ENCODE measurements at regions not wholly inside any gene's neighbourhood (a gene's known extent, or its start where the extent isn't known, plus 50 kb on each side); places are given as distances from the start of the nearest gene placed in this dataset.
"Not testable (repeated sequence)": the region's sequence is repeated elsewhere in the genome, so short reads cannot be mapped to it uniquely, and the experiment has no call there.

- ATAC-seq (ENCODE audit: low FRiP score); DNase-seq (ENCODE audit: low spot score): not testable (repeated sequence)
Measured at GRCh38 chr16:88227026-88227721, 155.6 kb upstream of the ZNF469 start.

GRCh38 chr16:88227722-88228482 is 154.9 kb upstream of the ZNF469 start:
- DNase-seq (ENCODE audit: low spot score); ATAC-seq (ENCODE audit: low FRiP score): not testable (repeated sequence)

DNA sequence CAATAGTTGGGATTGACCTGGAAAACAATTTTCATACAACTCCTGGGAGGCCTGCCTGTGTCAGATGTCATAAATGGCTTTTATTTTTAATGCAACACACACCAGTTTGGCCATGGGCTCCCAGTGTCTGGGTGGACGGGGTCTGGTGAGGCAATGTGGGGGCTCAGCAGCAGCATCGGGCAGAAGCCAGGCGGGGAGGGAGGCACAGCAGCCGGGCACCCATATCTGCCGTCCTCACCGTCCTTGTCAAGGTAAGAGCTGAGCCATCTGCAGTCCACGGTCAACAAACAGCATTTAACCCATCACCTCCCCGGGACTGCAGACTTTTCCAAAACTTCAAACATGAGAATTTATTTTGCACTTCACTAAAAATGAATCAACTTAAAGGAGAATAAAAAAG is 154.0 kb upstream of the ZNF469 start:
- ATAC-seq (ENCODE audit: low FRiP score): not testable (repeated sequence)

GRCh38 chr16:88229710-88230109 is 153.0 kb upstream of the ZNF469 start:
- not testable (repeated sequence) for ATAC-seq (ENCODE audit: low FRiP score)

More for the DNA sequence above, 154.0 kb upstream of the ZNF469 start:
- DNase-seq (ENCODE audit: low spot score): not testable (repeated sequence)

GRCh38 chr16:88230276-88230966 is 152.3 kb upstream of the ZNF469 start:
- ATAC-seq (ENCODE audit: low FRiP score); DNase-seq (ENCODE audit: low spot score): not testable (repeated sequence)

More at GRCh38 chr16:88229710-88230109, 153.0 kb upstream of the ZNF469 start:
- DNase-seq (ENCODE audit: low spot score): not testable (repeated sequence)

DNA sequence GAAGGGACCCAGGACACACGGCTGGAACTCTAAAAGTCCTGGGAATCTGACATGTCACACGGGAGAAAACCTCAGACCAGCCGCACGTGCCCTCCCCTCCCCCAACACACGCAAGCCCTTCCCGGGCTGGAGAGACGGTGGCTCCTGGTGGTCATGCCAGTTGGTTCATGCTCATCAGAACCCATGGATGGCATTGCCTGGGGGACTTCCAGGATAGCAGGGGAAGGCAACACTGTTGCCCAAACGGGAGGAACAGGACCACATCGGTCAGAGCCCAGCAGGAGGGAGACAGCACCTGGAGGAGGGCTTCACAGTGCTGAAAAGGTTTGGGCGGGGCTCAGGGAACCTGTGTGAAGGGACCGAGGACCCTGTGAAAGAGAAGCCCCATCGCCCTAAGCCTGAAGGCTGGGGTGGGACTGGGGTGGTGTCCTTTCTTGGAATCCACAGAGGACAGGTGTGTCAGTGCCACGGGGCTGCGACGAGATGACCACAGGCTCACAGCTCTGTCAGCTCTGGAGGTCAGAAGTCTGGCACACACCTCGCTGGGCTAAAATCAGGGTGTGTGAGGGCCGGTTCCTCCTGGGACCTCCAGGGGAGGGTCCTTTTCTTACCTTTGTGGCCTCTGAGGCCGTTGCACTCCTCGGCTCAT is 151.7 kb upstream of the ZNF469 start:
- ATAC-seq (ENCODE audit: low FRiP score); DNase-seq (ENCODE audit: low spot score): not testable (repeated sequence)

DNA sequence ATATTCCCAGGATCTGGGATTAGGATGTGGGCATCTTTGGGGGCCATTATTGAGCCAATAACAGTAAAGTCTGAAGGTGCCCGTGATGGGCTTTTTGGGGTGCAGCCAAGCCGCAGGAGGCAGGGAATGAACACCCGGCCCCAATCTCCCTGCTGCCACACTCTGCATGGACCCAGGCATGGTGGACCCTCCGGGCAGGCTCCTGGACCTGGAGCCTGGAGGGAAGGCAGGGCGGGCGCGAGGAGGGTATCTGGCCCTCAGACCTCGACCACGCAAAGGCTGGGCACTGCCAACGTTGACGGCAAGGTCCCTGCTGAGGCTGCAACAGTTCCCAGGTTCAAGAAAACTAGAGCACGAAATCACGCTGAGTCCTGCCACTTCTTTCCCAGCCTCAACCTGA is 150.9 kb upstream of the ZNF469 start:
- not testable (repeated sequence) for DNase-seq (ENCODE audit: low spot score)

DNA sequence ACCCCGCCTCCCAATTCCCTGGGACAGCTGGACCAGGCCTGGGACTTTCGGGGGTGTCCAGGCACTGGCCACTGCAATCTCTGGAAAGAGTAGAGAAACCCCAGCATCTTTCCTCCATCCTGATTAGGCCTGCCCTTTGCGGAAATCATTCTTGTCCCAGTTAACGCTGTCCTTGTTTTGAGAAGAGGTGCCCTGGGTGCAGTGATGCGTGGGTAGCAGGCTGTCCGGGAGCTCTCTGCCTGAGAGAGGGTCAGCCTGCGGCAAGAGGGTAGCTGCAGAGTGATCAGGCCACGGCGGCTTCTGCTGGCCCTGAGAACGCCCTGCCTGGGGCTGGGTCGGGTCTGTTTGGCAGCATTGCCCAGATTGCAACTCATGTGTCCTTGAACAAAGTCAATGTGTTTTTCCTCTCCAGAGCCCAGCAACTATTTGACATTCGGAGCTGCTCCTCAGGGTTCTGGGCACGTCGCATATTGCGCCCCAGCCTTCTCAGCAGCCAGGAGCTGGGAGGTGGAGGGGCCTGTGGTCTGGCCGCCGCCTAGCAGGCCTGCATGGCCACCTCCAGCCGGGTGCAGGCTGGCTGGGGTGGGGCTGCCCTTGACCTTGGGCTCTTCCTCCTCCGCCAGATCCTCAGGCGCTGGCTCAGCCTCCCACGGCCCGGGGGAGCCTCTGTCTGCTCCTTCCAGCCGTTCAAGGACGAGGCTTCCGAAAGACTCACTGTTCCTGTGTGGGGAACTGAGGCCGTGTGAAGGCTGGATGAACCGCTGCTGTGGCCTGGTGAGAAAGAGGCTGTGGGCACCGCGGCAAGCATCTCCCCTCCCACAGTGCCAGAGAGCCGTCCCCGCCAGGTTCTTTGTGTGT is 150.1 kb upstream of the ZNF469 start:
- not testable (repeated sequence) for ATAC-seq (ENCODE audit: low FRiP score)

More for the DNA sequence above, 150.9 kb upstream of the ZNF469 start:
- not testable (repeated sequence) for ATAC-seq (ENCODE audit: low FRiP score)

DNA sequence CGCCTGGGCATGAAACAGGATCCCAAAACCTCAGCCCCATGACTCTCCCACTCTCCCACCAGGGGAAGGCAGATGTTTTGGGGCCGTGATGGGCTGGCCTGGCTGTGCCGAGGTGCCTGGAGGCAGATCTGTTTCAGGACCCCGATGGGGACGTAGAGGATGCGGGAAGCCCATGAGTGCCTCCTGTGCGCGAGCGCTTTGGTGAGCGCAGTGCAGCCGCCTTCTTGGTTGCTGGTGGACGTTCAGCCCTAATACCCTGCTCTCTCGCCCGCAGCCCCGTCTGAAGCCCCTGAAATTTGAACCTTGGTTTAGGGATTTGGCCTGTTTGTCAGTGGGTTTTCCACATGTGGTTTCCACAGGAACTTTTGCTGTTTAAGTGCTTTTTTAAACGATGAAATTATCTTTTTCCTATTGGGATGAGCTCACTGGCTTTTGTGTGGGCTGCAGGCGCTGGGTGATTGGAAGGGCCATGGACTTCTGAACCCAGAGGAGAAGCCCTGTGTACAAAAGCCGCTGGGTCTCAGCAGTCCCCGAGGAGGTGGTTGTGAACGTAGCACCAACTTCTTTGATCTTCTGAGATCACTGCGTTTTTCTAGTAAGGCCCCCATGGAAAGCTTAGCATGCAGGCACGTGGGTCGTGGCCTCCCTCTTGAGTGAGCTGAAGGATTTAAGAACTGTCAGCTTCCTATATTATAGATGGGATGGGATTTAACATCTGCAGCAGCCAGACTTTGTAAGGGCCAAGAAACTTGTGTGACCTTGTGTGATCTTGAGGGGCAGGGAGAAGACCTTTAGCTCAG is 148.9 kb upstream of the ZNF469 start:
- not testable (repeated sequence) for DNase-seq (ENCODE audit: low spot score); ATAC-seq (ENCODE audit: low FRiP score)

More for the DNA sequence above, 150.1 kb upstream of the ZNF469 start:
- DNase-seq (ENCODE audit: low spot score): not testable (repeated sequence)

DNA sequence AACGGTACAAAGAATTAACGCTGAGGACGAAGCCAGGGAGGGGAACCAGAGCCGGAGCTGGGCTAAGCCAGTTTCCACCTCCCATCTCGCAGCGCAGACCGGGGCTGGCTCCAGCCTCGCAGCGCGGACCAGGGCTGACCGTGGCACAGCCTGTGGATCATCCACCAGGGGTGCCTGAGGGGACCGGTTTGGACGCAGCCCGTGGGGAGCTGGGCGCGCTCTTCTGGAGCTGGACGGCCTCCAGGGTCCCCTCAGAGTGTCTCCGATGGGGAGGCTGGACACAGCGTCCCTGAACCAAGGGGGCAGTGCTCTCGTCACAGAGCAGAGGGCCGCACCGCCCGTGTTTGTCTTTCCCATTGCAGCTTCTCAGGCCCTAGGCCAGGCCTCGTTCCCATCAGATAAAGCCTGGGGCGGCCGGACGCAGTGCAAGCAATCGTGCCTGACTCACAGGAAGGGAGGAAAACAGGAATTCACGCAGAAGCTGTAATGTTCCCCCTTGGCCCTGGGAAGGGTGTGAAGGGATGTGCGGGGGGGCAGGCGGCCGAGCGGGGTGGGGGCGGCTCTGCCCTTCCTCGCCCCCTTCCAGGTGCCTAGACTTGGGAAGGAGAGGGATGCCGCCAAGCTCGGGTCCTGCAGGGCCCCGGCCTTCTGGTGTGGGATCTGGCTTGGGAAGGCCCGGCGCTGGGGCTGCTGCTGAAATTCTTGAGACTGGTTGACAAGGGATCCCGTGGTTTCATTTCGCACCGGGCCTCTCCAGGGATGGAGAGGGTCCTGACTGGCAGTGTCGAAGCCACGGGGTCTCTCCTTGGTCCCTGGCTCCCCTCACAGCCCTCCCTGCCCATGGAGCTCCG is 148.1 kb upstream of the ZNF469 start:
- DNase-seq (ENCODE audit: low spot score): not testable (repeated sequence)
- peak; percentile 76 for ATAC-seq (ENCODE audit: low FRiP score)

DNA sequence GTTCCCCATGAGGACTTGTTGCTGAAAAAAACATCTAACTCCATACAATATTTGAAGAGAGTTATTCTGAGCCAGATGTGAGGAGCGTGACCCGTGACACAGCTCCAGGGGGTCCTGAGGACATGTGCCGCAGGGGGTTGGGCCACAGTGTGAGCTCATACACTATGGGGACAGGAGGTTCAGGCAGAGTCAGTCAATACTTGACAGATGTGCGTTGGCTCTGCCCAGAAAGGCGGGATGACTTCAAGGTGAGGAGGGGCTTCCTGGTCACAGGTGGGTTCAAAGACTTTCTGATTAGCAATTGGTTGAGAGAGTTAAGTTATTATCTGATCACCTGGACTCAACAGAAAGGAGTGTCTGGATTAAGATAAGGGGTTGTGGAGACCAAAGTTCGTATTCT is 147.1 kb upstream of the ZNF469 start:
- ATAC-seq (ENCODE audit: low FRiP score); DNase-seq (ENCODE audit: low spot score): not testable (repeated sequence)

- DNase-seq (ENCODE audit: low spot score); ATAC-seq (ENCODE audit: low FRiP score): not testable (repeated sequence)
Measured at GRCh38 chr16:88236229-88236628, 146.5 kb upstream of the ZNF469 start.

DNA sequence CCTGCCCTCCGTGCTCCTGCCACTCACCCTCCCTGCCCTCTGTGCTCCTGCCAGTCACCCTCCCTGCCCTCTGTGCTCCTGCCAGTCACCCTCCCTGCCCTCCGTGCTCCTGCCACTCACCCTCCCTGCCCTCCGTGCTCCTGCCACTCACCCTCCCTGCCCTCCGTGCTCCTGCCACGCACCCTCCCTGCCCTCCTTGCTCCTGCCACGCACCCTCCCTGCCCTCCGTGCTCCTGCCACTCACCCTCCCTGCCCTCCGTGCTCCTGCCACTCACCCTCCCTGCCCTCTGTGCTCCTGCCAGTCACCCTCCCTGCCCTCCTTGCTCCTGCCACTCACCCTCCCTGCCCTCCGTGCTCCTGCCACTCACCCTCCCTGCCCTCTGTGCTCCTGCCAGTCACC is 145.4 kb upstream of the ZNF469 start:
- DNase-seq (ENCODE audit: low spot score); ATAC-seq (ENCODE audit: low FRiP score): not testable (repeated sequence)

GRCh38 chr16:88237761-88238415 is 144.9 kb upstream of the ZNF469 start:
- not testable (repeated sequence) for ATAC-seq (ENCODE audit: low FRiP score); DNase-seq (ENCODE audit: low spot score)

DNA sequence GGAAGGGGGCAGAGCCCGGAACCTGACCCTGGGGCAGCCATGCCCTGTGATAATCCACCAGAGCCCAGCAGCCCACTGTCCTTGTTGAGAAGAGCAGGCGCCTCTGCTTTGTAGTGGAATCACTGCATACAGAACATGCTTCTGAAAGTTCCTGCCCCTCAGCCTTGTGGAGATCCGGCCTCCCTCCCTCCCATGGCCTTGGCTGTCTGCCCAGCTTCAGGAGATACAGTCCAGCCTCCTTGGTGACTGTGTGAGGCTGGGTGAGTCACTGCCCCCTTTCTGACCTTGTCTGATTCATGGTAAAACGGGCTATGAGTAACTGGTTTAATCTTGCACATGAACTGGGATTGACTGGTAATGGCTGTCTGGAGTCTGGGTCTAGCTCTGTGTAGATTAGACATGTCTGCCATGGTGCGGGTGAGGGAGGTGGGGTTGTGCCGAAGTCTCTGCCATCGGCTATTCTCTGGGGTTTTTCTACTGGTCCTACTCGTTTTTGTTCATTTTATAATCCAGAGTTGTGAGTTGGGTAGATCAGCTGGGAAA is 144.0 kb upstream of the ZNF469 start:
- peak; percentile 79 for ATAC-seq (ENCODE audit: low FRiP score)
- DNase-seq (ENCODE audit: low spot score): peak; percentile 98

DNA sequence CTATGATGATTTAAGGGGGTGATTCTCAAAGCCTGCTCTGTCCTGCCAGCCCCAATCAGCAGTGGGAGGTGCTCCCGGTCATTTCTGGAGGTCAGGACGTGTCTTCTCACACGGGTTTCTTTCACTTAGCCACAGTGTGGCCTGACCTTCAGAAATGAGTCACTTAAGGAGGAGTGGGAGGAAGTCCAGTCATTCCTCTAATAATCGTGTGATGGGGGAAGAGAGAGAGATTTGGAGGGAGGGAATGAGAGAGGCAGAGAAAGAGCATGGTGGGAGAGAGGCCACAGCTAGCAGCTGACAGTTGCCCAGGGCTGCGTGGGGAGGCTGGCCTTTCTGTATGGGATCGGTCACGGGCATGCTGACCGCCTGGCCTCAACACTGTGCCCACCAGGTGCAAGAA is 142.6 kb upstream of the ZNF469 start:
- not testable (repeated sequence) for DNase-seq (ENCODE audit: low spot score)
- peak; percentile 42 for ATAC-seq (ENCODE audit: low FRiP score)

Measured in omental fat pad (tissue), 1 donor.